Activated T-cell treated with anti-CD3 and anti-CD28 coated beads, Interleukin-2, amount 50 U/mL, for 72 hours (primary cell): ENCODE measurements at regions not wholly inside any gene's neighbourhood (a gene's known extent, or its start where the extent isn't known, plus 50 kb on each side); places are given as distances from the start of the nearest gene placed in this dataset.

Source experiments
- ATAC-seq, 2 donors: fragments of 150-1000 bp; cut with Tn5 transposase; replicated peaks in 1 of 2; 2 replicates each; pipeline ENCODE4 v1.10.0; 2021; ENCODE audit warnings: moderate library complexity in 2 of 2, mild to moderate bottlenecking in 1 of 2
- DNase-seq, 2 donors: peaks; one replicate each; pipeline ENCODE4 v3.0.0; 2021 to 2022; ENCODE audit warnings: mixed read lengths in 1 of 2
- H3K27ac Mint-ChIP-seq: one replicate; pipeline ENCODE4 v1.8.0; 2022; ENCODE audit warnings: mild to moderate bottlenecking, moderate library complexity, mixed read lengths
- H3K27me3 Mint-ChIP-seq: one replicate; pipeline ENCODE4 v1.8.0; 2022; ENCODE audit warnings: low read depth, mixed read lengths
- H3K36me3 Mint-ChIP-seq, 2 donors: one replicate each; pipeline ENCODE4 v1.8.0; 2022; ENCODE audit warnings: mixed read lengths in 2 of 2, mild to moderate bottlenecking in 1 of 2; ENCODE audit not compliant: insufficient read depth in 2 of 2
- H3K4me1 Mint-ChIP-seq: one replicate; pipeline ENCODE4 v1.8.0; 2022; ENCODE audit warnings: low read depth, mixed read lengths
- H3K4me3 Mint-ChIP-seq, 2 donors: one replicate each; pipeline ENCODE4 v1.8.0; 2022; ENCODE audit warnings: mild to moderate bottlenecking in 2 of 2, mixed read lengths in 2 of 2, moderate library complexity in 2 of 2
- H3K9me3 Mint-ChIP-seq, 2 donors: one replicate each; pipeline ENCODE4 v1.8.0; 2022; ENCODE audit warnings: mixed read lengths in 2 of 2

DNA sequence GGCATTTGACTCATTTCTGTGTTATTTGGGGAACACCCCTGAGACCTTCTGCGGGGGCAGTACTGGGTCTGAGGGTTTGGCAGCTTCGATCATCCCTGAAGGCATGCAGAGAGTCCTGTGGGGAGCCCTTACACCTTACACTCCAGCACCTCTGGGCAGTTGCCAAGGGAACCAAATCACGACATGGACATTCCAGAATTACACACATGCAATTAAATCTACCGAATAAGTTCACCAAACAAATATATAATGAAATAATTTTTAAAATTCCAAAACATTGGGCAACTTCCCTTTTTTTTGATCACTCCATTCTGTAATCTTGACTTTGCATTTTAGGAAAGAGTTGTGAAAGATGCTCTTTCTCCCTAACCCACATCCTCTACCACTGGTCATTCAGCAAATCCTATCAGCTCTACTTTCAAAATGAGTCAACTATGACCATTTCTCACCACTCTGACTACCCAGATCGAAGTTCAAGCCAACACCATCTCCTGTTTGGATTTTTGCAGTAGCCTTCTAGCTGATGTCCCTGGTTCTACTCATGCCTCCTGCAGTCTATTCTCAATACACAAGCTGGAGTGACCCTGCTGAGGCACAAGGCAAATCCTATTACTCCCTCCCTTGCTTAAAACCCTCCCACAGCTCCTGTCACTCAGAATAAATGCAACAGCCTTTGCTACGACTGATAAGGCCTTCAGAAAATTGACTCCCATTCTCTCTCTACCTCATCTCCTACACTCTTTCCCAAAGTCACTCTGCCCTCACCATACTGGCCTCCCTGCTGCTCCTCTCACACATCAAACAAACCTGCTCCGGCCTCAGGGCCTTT lies 533.3 kb downstream of the HACE1 start:
- Mint-ChIP-seq H3K27ac (no peak overlapping the region), H3K4me3 (no peak overlapping the region), H3K4me1 (peaks cover 9% of the 10 kb centered on the region), H3K9me3 (no peaks in the 10 kb centered on the region), H3K36me3 (no peaks in the 10 kb centered on the region), H3K27me3 (no peaks in the 10 kb centered on the region)
- no peak for DNase-seq
- ATAC-seq = no peak

- ATAC-seq = no peak
- Mint-ChIP-seq H3K9me3 (no peaks in the 10 kb centered on the region), H3K27ac (no peak overlapping the region), H3K4me3 (no peak overlapping the region), H3K36me3 (no peaks in the 10 kb centered on the region), H3K27me3 (no peaks in the 10 kb centered on the region), H3K4me1 (peaks cover 9% of the 10 kb centered on the region)
- no peak for DNase-seq
Observed at GRCh38 chr6:104325341-104326172, 534.2 kb downstream of the HACE1 start.

GRCh38 chr6:104324301-104324700 lies 535.4 kb downstream of the HACE1 start:
- no peaks in the 10 kb centered on the region for H3K9me3 Mint-ChIP-seq
- H3K27me3 Mint-ChIP-seq = no peaks in the 10 kb centered on the region
- ATAC-seq (no peak), DNase-seq (no peak)
- H3K4me3 Mint-ChIP-seq = no peak overlapping the region
- H3K4me1 Mint-ChIP-seq = peaks cover 9% of the 10 kb centered on the region
- no peaks in the 10 kb centered on the region for H3K36me3 Mint-ChIP-seq
- no peak overlapping the region for H3K27ac Mint-ChIP-seq

DNA sequence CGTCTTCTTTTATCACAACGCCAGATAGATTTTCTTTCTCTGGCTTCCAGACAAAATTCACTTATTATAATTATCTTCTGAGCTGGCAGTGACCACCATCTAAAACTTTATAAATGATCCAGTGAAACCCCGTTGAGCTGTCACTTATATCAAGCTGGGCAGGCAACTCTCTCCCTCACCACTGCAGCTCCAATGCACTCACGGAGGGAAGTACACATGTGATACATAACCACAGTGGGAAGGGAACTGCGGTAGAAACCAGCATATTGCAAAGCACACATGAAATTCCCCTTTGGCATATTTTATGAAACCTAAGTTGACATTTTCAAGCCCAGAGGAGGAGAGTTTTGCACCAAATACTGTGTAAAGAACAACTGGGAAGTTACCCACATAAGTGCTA lies 536.9 kb downstream of the HACE1 start:
- ATAC-seq = no peak
- H3K9me3 Mint-ChIP-seq = no peaks in the 10 kb centered on the region

GRCh38 chr6:104321301-104321700 lies 538.4 kb downstream of the HACE1 start:
- no peak for ATAC-seq
- H3K27ac Mint-ChIP-seq = no peak overlapping the region

More for the DNA sequence above, 536.9 kb downstream of the HACE1 start:
- Mint-ChIP-seq H3K27me3 (no peaks in the 10 kb centered on the region), H3K4me1 (peaks cover 9% of the 10 kb centered on the region), H3K4me3 (no peak overlapping the region), H3K27ac (no peak overlapping the region), H3K36me3 (no peaks in the 10 kb centered on the region)
- no peak for DNase-seq

DNA sequence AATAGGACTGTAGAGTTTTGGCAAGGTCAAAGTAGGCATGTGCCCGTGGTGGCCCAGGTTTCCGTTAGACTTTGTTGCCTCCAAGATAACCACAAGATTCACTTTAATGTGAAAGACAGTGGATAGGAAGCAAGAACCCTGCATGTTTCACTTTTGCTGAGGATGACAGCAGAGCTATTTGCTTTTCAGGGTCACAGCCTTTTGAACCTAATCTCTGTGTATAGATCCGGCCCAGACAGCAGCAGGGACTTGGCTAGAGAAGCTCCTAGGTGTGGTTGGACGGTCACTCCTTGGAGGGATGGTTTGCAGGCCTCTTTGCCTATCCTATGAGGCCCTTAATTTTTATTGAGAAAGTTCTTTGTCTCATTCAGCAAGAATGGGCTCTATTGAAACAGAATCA lies 538.8 kb downstream of the HACE1 start:
- Mint-ChIP-seq H3K4me1 (no peaks in the 10 kb centered on the region), H3K4me3 (no peak overlapping the region), H3K9me3 (peaks cover 0 to 1% of the 10 kb centered on the region in 2 donors), H3K36me3 (no peaks in the 10 kb centered on the region), H3K27ac (no peak overlapping the region), H3K27me3 (no peaks in the 10 kb centered on the region)
- ATAC-seq = no peak
- no peak for DNase-seq

More at GRCh38 chr6:104321301-104321700, 538.4 kb downstream of the HACE1 start:
- Mint-ChIP-seq H3K4me1 (peaks cover 3% of the 10 kb centered on the region), H3K27me3 (no peaks in the 10 kb centered on the region), H3K36me3 (no peaks in the 10 kb centered on the region), H3K4me3 (no peak overlapping the region), H3K9me3 (no peaks in the 10 kb centered on the region)
- no peak for DNase-seq

DNA sequence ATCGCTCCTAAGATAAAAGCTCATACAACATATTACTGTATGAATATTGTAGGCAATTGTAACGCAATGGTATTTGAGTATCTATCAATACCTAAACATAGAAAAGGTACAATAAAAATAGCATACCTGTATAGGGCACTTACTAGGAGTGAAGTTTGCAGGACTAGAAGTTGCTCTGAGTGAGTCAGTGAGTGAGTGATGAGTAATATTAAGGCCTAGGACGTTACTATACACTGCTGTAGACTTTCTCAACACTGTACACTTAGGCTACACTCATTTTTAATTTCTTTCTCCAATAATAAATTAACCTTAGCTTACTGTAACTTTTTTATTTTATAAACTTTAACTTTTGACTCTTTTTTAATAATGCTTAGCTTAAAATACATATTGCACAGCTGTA lies 546.9 kb downstream of the HACE1 start:
- no peak overlapping the region for H3K4me3 Mint-ChIP-seq
- ATAC-seq (no peak), DNase-seq (no peak)
- peaks cover 0 to 2% of the 10 kb centered on the region in 2 donors for H3K36me3 Mint-ChIP-seq
- H3K4me1 Mint-ChIP-seq = no peaks in the 10 kb centered on the region
- no peak overlapping the region for H3K27ac Mint-ChIP-seq
- no peaks in the 10 kb centered on the region for H3K27me3 Mint-ChIP-seq
- peaks cover 0 to 1% of the 10 kb centered on the region in 2 donors for H3K9me3 Mint-ChIP-seq

- no peak overlapping the region for H3K4me3 Mint-ChIP-seq
- H3K36me3 Mint-ChIP-seq = peaks cover 0 to 2% of the 10 kb centered on the region in 2 donors
- no peak for ATAC-seq
- H3K27me3 Mint-ChIP-seq = no peaks in the 10 kb centered on the region
- no peak for DNase-seq
- H3K27ac Mint-ChIP-seq = no peak overlapping the region
- no peaks in the 10 kb centered on the region for H3K4me1 Mint-ChIP-seq
- no peaks in the 10 kb centered on the region for H3K9me3 Mint-ChIP-seq
Observed at GRCh38 chr6:104306211-104306610, 553.5 kb downstream of the HACE1 start.

- no peak overlapping the region for H3K27ac Mint-ChIP-seq
- H3K27me3 Mint-ChIP-seq = no peaks in the 10 kb centered on the region
Observed at GRCh38 chr6:104305206-104305605, 554.5 kb downstream of the HACE1 start.

DNA sequence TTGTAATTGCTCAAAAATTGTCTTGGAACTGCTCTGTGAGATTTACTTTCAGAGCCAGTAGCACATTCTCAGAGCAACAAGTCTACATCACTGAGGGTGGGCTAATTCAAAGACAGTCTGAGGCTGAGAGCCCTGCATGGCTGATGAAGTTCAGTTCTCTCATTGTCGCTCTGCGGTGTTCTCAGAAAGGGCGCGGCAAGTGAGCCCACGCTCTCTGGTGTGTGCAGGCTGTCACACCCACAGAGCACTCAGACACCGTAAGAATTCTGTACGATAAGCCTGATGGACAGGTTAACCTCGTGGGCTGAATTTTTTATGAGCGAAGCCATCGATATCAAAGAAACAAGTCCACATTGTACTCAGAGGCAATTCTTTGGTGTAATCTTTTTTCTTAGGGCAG lies 557.8 kb downstream of the HACE1 start:
- Mint-ChIP-seq H3K27ac (no peak overlapping the region), H3K36me3 (no peaks in the 10 kb centered on the region), H3K9me3 (no peaks in the 10 kb centered on the region), H3K27me3 (no peaks in the 10 kb centered on the region), H3K4me3 (no peak overlapping the region), H3K4me1 (no peaks in the 10 kb centered on the region)
- no peak for ATAC-seq
- no peak for DNase-seq

More at GRCh38 chr6:104305206-104305605, 554.5 kb downstream of the HACE1 start:
- DNase-seq = no peak
- Mint-ChIP-seq H3K4me1 (no peaks in the 10 kb centered on the region), H3K4me3 (no peak overlapping the region), H3K36me3 (peaks cover 0 to 2% of the 10 kb centered on the region in 2 donors), H3K9me3 (no peaks in the 10 kb centered on the region)
- no peak for ATAC-seq

- no peak overlapping the region for H3K27ac Mint-ChIP-seq
- no peak overlapping the region for H3K4me3 Mint-ChIP-seq
- H3K4me1 Mint-ChIP-seq = no peaks in the 10 kb centered on the region
- no peak for DNase-seq
- ATAC-seq = no peak
- H3K27me3 Mint-ChIP-seq = no peaks in the 10 kb centered on the region
- no peaks in the 10 kb centered on the region for H3K9me3 Mint-ChIP-seq
- no peaks in the 10 kb centered on the region for H3K36me3 Mint-ChIP-seq
Observed at GRCh38 chr6:104286641-104287040, 573.1 kb downstream of the HACE1 start.

DNA sequence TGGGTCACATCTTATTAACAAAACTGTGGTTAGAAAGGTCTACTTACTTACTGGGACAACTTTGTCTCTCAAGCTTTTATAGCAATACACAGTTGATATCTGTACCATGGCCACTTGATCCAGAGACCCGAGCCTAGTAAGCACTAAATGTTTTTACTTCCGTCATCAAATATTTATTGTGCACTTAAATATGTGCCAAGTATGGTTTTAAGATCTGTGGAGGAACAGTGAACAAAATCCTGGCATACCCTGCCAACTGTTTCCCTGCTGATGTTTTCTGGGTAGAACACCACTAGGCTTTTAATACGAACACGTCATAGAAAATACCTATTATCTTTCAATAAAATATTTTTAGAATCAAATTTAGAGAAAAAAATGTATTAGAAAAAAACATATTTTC lies 574.8 kb downstream of the HACE1 start:
- Mint-ChIP-seq H3K4me3 (no peak overlapping the region), H3K4me1 (no peaks in the 10 kb centered on the region), H3K36me3 (no peaks in the 10 kb centered on the region), H3K27me3 (no peaks in the 10 kb centered on the region), H3K27ac (no peak overlapping the region), H3K9me3 (no peaks in the 10 kb centered on the region)
- DNase-seq (no peak), ATAC-seq (no peak)

GRCh38 chr6:104282581-104282980 lies 577.1 kb downstream of the HACE1 start:
- Mint-ChIP-seq H3K9me3 (no peaks in the 10 kb centered on the region), H3K27ac (no peak overlapping the region), H3K27me3 (no peaks in the 10 kb centered on the region), H3K4me1 (no peaks in the 10 kb centered on the region), H3K4me3 (no peak overlapping the region), H3K36me3 (no peaks in the 10 kb centered on the region)
- DNase-seq (no peak), ATAC-seq (no peak)
